Tibial nerve (tissue), 3 donors: ENCODE measurements at regions not wholly inside any gene's neighbourhood (a gene's known extent, or its start where the extent isn't known, plus 50 kb on each side); places are given as distances from the start of the nearest gene placed in this dataset.

Source experiments
- POLR2A ChIP-seq, 2 donors: fragments of 450-650 bp; IDR thresholded peaks; one replicate each; pipeline ENCODE4 v1.6.1; 2017; ENCODE audit warnings: antibody characterized with exemption in 2 of 2, mild to moderate bottlenecking in 2 of 2, moderate library complexity in 2 of 2
- TF ChIP-seq, protein P1 (sequence below), 5 experiments: fragments of 200-600 bp in 3 of 5; fragments of 450-650 bp in 2 of 5; sonication (generic) in 3 of 5; IDR thresholded peaks; one replicate each; pipeline ENCODE4 v1.5.1; 2016 to 2019; ENCODE audit warnings: antibody characterized with exemption in 5 of 5, mild to moderate bottlenecking in 3 of 5, moderate library complexity in 2 of 5

GRCh38 chr5:57325678-57326397, 152.0 kb downstream of the GPBP1 start:
- TF ChIP-seq POLR2A (IDR thresholded peaks at IDR 0.05) = no peak
- TF ChIP-seq, protein P1, sequence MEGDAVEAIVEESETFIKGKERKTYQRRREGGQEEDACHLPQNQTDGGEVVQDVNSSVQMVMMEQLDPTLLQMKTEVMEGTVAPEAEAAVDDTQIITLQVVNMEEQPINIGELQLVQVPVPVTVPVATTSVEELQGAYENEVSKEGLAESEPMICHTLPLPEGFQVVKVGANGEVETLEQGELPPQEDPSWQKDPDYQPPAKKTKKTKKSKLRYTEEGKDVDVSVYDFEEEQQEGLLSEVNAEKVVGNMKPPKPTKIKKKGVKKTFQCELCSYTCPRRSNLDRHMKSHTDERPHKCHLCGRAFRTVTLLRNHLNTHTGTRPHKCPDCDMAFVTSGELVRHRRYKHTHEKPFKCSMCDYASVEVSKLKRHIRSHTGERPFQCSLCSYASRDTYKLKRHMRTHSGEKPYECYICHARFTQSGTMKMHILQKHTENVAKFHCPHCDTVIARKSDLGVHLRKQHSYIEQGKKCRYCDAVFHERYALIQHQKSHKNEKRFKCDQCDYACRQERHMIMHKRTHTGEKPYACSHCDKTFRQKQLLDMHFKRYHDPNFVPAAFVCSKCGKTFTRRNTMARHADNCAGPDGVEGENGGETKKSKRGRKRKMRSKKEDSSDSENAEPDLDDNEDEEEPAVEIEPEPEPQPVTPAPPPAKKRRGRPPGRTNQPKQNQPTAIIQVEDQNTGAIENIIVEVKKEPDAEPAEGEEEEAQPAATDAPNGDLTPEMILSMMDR (IDR thresholded peaks at IDR 0.05) = no peak
